ENCODE measurements at regions not wholly inside any gene's neighbourhood (a gene's known extent, or its start where the extent isn't known, plus 50 kb on each side); places are given as distances from the start of the nearest gene placed in this dataset.

GRCh38 chr1:60573121-60573520 lies 499.6 kb upstream of the C1orf87 start:
- FAIRE-seq (no peak), DNase-seq (ENCODE audit: low spot score in 2 of 2) (no peak)

DNA sequence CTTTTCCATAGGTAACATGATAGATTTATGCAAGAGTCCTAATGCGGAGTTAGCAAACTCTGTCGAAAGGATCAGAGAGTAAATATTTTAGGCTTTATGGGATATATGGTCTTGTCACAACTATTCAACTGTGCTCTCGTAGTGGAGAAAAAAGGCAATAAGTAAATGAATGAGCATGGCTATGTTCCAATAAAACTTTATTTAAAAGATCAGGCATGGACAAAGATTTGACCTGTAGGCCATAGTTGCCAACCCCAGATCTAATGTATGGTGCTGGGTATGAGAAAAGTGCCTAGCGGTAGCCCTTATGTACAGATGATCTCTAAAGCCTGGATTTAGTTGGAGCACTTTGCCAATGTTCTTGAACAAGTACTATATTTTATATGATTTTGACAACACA lies 498.8 kb upstream of the C1orf87 start:
- no peak for DNase-seq (ENCODE audit: low spot score in 2 of 2)
- no peak for FAIRE-seq

DNA sequence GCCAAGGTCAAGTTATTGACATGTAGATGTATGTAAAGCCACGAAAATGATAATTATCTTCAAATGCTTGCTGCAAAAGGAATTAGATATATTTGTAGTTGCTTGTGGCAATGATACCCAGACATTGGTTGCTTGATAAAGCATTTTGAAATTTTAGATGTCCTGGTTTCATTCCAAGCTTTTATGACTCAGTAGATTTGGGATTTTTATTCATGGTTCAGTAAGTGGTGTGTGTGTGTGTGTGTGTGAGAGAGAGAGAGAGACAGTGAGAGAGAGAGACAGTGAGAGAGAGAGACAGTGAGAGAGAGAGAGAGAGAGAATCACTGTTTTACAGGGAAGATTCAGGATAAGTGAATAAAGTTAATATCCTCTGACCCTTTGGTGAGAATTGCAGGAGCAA lies 498.2 kb upstream of the C1orf87 start:
- FAIRE-seq: no peak
- no peak for DNase-seq (ENCODE audit: low spot score in 2 of 2)

- DNase-seq (ENCODE audit: low spot score in 2 of 2): no peak
- no peak for FAIRE-seq
Measured at GRCh38 chr1:60569189-60569588, 495.6 kb upstream of the C1orf87 start.

GRCh38 chr1:60567256-60567655 lies 493.7 kb upstream of the C1orf87 start:
- DNase-seq (ENCODE audit: low spot score in 2 of 2): no peak
- no peak for FAIRE-seq

DNA sequence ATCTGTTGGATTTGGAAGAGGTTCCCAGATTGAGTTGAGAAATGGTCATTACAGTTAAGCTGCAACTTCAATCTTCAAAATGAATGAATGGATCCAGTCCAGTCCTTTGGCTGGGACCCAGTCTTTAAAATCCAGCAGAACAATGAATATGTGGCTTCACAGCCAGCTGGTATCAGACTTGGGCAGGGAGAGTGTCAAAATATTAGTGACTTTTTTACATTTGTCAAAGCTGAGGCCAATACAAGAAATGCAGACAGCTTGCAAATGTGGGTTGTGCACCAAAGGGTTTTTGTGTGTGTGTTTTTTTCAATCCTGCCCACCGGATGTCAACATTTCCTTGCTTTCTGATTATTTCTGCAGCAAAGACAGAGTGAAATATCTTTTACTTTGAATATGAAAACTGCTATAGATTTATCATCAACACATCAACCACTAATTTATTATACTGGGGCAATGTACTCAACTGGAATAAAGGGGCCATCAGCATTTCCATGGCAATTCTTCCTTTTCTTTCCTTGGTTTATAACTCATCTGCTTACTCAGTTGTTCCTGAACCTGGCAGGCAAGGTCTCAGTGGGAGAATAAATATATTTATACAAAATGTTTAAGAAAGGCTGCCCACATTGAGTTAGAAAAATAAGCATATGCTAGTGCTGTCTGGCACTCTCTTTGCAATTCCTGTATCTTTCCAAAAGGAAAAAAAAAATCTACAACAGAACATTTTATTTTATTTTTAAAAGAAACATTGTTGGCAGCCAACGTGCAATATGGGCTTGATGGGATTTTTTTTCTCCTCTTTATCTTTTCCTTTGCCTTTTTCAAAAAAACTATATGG lies 491.6 kb upstream of the C1orf87 start:
- DNase-seq (ENCODE audit: low spot score in 2 of 2) (no peak), FAIRE-seq (no peak)

DNA sequence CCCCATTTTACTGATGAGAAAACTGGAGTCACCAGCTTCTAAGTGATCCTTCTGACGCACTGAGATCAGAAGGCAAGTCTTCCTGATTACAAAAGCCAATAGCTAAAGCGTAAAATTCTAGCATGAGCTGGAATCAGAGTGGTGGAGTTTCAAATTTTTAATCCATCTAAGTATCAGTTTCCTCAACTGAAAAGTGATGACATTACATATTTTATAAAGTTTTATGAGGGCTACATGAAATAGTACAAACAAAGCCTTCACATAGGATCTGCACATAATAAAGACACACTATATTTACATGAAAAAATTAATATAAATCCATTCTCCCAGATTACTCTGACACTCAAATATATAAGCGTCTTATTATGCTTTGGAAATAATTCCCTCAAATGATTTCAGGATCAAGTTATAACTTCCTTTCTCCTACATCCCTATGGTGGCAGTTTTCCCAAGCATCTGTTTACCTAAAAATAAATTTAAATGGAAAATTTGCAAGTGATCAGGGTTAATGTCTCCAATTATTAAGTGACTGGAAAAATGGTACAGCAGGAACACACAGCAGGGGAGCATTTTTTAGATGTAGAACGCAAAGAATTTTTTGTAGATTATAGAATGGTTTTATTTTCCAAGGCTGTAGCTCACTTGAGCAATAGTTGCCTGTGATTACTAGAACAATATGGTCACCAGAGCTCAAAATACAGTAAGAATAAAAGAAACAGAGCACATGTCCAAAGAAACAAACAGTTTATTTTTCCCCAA lies 490.4 kb upstream of the C1orf87 start:
- no peak for FAIRE-seq

GRCh38 chr1:60562740-60563139 lies 489.2 kb upstream of the C1orf87 start:
- FAIRE-seq: no peak

More for the DNA sequence above, 490.4 kb upstream of the C1orf87 start:
- no peak for DNase-seq (ENCODE audit: low spot score in 2 of 2)

DNA sequence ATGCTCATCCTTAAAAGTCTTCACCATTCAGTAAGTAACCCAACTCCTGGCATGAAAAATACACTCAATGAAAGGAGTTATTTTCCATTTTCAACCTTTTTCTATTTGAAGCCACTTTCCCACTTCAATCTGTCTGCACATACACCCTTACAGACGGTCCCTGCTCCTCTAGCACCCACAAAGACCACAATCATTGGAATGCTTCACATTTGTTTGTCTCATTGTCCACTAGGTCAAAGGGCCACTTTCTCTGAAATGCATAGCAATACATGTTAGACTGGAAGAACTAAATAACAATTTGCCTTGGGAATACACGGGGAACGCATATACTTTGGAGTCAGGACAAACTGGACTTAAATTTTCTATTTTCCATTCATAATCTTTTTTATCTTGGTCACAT lies 487.1 kb upstream of the C1orf87 start:
- FAIRE-seq (no peak), DNase-seq (ENCODE audit: low spot score in 2 of 2) (no peak)

More at GRCh38 chr1:60562740-60563139, 489.2 kb upstream of the C1orf87 start:
- DNase-seq (ENCODE audit: low spot score in 2 of 2): no peak

GRCh38 chr1:60558236-60558635 lies 484.7 kb upstream of the C1orf87 start:
- DNase-seq (ENCODE audit: low spot score in 2 of 2) (no peak), FAIRE-seq (no peak)

GRCh38 chr1:60553730-60554129 lies 480.2 kb upstream of the C1orf87 start:
- DNase-seq (ENCODE audit: low spot score in 2 of 2) (no peak), FAIRE-seq (peak; percentile 91)

DNA sequence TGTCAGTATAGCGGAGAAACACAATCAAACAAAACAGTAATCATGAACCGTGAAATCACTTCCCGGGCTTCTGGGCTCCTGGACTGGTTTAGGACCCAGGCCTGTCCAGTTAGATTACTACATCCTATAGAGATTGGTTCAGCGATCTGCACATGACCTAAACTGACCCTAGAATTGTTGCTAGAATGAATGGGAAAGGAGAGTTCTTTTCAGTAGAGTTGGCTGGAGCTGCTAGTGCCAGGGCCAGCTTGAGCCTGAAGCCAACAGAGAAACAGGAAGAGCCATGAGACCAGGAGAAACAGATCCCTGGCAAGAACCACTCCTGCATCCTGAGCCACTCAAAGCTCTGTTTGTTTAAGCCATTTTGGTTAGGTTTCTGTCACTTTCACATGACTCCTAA lies 474.3 kb upstream of the C1orf87 start:
- peak in 1 of 2 donors; percentile 2 for DNase-seq (ENCODE audit: low spot score in 2 of 2)
- no peak for FAIRE-seq

- DNase-seq (ENCODE audit: low spot score in 2 of 2): no peak
- no peak for FAIRE-seq
Measured at GRCh38 chr1:60541831-60542532, 468.4 kb upstream of the C1orf87 start.

GRCh38 chr1:60540141-60540540 lies 466.6 kb upstream of the C1orf87 start:
- FAIRE-seq (no peak), DNase-seq (ENCODE audit: low spot score in 2 of 2) (no peak)

DNA sequence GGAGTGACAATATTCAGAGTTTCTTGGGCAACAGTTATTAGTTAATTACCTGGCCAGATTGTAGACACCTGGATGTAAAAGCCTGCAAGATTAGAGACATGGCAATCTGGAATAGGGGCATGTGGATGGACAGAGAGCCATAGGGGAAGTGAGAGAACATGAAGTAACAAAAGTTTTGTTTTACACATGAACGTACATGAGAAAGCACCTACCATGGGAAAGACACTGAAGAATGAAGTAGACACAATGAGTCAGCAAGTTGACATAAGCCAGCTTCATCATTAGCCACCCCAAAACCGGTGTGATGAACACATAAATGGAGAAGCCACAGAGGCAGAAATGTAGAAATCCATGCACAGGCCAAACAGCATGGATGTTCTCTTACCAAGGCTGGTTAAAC lies 462.1 kb upstream of the C1orf87 start:
- no peak for FAIRE-seq
- DNase-seq (ENCODE audit: low spot score in 2 of 2): no peak

- DNase-seq (ENCODE audit: low spot score in 2 of 2) (no peak), FAIRE-seq (no peak)
Measured at GRCh38 chr1:60527567-60527966, 454.0 kb upstream of the C1orf87 start.

DNA sequence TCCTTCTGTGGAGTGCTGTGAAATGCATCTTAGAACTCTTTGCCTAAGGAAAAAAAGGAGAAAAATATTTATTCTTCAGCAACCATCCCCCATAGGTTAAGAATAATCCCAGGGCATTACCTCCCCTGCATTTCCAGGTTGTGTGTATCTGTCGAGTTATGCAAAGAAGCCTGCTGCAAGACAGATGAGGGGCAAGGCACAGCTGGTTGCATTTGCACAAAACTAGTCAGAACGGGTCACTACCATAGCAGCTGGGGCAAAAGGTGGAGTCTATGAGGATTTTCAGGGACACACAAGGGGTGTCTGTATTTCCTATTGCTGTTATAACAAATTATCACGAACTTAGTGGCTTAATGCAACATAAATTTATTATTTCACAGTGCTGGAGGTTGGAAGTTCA lies 443.4 kb upstream of the C1orf87 start:
- no peak for DNase-seq (ENCODE audit: low spot score in 2 of 2)
- no peak for FAIRE-seq

GRCh38 chr1:60510162-60510561 lies 436.6 kb upstream of the C1orf87 start:
- FAIRE-seq: no peak
- DNase-seq (ENCODE audit: low spot score in 2 of 2): no peak

DNA sequence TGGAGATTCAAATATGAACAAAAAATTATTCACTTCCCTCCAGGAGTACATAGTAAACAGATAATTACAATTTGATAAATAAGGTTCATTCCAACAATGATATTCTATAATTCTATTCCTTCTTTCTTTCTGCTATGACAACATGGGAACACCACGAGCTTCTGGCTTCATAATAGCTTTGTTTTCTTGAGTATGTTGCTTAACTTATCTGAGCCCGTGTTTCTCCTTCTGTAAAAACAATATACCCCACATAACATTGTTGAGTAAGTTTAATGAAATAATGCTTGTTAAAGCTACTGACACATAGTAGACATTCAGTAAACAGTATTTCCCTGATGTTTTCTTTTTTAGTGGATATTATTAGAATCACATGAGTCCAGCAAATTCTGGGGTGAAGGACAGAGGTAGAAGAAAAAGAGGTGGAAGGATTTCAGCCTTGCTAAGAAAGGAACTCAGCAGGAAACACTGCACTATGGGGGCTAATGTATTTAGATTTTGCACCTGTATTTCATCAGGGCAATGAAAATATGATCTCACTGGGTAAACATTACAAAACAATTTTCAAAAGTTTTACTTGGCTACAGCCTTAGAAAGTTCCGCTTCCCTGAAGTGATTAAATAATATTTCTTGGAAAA lies 430.8 kb upstream of the C1orf87 start:
- DNase-seq (ENCODE audit: low spot score in 2 of 2): no peak

GRCh38 chr1:60503266-60503925 lies 429.8 kb upstream of the C1orf87 start:
- no peak for DNase-seq (ENCODE audit: low spot score in 2 of 2)
- no peak for FAIRE-seq

More for the DNA sequence above, 430.8 kb upstream of the C1orf87 start:
- FAIRE-seq: no peak
